ENCODE measurements at regions not wholly inside any gene's neighbourhood (a gene's known extent, or its start where the extent isn't known, plus 50 kb on each side); places are given as distances from the start of the nearest gene placed in this dataset.

GRCh38 chr10:121243609-121244241 is 354.5 kb downstream of the FGFR2 start:
- TF ChIP-seq CTCF (conservative IDR thresholded peaks at IDR 0.05; ENCODE audit: low read length): no peak
- no peak overlapping the region for H3K4me3 ChIP-seq (ENCODE audit: low read length)
- no peak for DNase-seq (ENCODE audit: low read depth)

- TF ChIP-seq CTCF (conservative IDR thresholded peaks at IDR 0.05; ENCODE audit: low read length): no peak
- DNase-seq (ENCODE audit: low read depth): no peak
- no peak overlapping the region for H3K4me3 ChIP-seq (ENCODE audit: low read length)
Observed at GRCh38 chr10:121244818-121245217, 353.4 kb downstream of the FGFR2 start.

- DNase-seq (ENCODE audit: low read depth): no peak
- no peak for TF ChIP-seq CTCF (conservative IDR thresholded peaks at IDR 0.05; ENCODE audit: low read length)
- no peak overlapping the region for H3K4me3 ChIP-seq (ENCODE audit: low read length)
Observed at GRCh38 chr10:121245754-121246153, 352.5 kb downstream of the FGFR2 start.

- no peak overlapping the region for H3K4me3 ChIP-seq (ENCODE audit: low read length)
- no peak for TF ChIP-seq CTCF (conservative IDR thresholded peaks at IDR 0.05; ENCODE audit: low read length)
- DNase-seq (ENCODE audit: low read depth): no peak
Observed at GRCh38 chr10:121248266-121248665, 350.0 kb downstream of the FGFR2 start.

- no peak for DNase-seq (ENCODE audit: low read depth)
- no peak overlapping the region for H3K4me3 ChIP-seq (ENCODE audit: low read length)
- no peak for TF ChIP-seq CTCF (conservative IDR thresholded peaks at IDR 0.05; ENCODE audit: low read length)
Observed at GRCh38 chr10:121250995-121251764, 347.1 kb downstream of the FGFR2 start.

GRCh38 chr10:121252756-121253155 is 345.5 kb downstream of the FGFR2 start:
- DNase-seq (ENCODE audit: low read depth): no peak
- no peak for TF ChIP-seq CTCF (conservative IDR thresholded peaks at IDR 0.05; ENCODE audit: low read length)
- H3K4me3 ChIP-seq (ENCODE audit: low read length): no peak overlapping the region

- H3K4me3 ChIP-seq (ENCODE audit: low read length): no peak overlapping the region
- DNase-seq (ENCODE audit: low read depth): no peak
- no peak for TF ChIP-seq CTCF (conservative IDR thresholded peaks at IDR 0.05; ENCODE audit: low read length)
Observed at GRCh38 chr10:121260377-121260776, 337.9 kb downstream of the FGFR2 start.

Measured in AG10803 (cell line).